Choroid plexus epithelial cell (primary cell): ENCODE measurements at regions not wholly inside any gene's neighbourhood (a gene's known extent, or its start where the extent isn't known, plus 50 kb on each side); places are given as distances from the start of the nearest gene placed in this dataset.

ENCODE experiments used
- DNase-seq: peaks from one replicate; pipeline ENCODE4 v3.0.0-alpha.2; 2010; ENCODE audit warnings: low read depth
- H3K4me3 ChIP-seq: 2 replicates; pipeline ENCODE4 v1.5.1; 2011; ENCODE audit warnings: low read depth, mild to moderate bottlenecking, control low read depth, low read length, moderate library complexity
- CTCF ChIP-seq: conservative IDR thresholded peaks from 2 replicates; pipeline ENCODE4 v1.5.1; 2011; ENCODE audit warnings: low read depth, mild to moderate bottlenecking, control low read depth, inconsistent platforms, low read length, moderate library complexity

- H3K4me3 ChIP-seq = no peak overlapping the region
- no peak for TF ChIP-seq CTCF
Observed at GRCh38 chr3:73707772-73708171, 83.0 kb upstream of the PDZRN3 start.

DNA sequence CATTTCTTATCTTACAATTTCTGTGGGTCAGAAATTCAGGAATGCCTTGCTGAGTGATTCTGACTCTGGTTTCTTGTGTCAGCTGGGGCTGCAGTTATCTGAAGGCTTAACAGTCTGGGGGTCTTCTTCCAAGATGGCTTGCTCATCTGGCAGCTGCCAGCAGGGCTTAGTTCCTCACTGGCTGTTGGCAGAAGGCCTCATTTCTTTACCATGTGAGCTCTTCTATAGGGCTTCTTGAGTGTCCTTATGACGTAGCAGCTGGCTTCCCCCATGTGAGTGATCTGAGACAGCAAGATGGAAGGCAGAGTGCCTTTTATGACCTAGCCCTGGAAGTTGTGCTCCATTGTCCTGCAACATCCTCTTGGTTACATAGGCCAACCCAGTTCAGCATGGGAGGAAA, 82.0 kb upstream of the PDZRN3 start:
- no peak overlapping the region for H3K4me3 ChIP-seq
- DNase-seq = no peak
- no peak for TF ChIP-seq CTCF

More at GRCh38 chr3:73707772-73708171, 83.0 kb upstream of the PDZRN3 start:
- peak; percentile 68 for DNase-seq

DNA sequence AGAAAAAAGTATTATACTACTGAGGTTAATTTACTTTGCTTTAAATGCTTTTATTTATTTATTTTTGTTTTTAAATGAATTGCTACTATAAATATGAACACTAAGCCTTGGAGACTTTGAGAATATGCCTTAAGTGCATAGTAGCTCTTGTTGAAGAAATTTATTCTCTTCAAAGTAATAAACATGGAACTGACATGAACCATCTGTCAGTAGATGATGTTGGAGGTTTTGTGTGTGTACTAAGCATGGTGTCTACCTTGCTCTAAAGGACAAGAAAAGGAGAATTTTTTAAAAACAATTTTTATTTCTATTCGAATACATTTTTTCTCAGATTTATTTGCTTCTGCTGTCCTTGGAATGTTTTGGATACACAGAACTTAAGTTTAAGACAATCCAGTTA, 81.1 kb upstream of the PDZRN3 start:
- no peak overlapping the region for H3K4me3 ChIP-seq
- TF ChIP-seq CTCF = no peak
- no peak for DNase-seq

DNA sequence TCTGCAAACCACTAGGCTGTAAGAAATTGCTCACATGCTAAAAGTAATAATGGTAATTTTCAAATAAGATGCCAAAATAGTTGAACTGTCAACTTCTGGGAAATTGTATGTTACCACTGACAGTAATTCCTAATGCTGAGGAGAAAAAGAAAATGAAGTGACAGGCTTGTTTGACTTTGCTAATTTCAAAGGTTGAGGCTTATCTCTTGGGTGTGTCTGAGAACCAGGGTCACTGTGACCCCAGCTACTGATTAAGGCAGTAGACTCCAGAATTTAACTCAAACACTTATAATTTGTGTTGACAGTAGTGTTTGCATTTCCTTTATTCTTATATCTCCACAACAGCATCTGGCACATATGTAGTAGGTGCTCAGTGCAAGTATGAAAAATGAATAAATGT, 74.6 kb upstream of the PDZRN3 start:
- no peak overlapping the region for H3K4me3 ChIP-seq
- TF ChIP-seq CTCF = no peak
- no peak for DNase-seq

- TF ChIP-seq CTCF = no peak
- DNase-seq = no peak
- H3K4me3 ChIP-seq = no peak overlapping the region
Observed at GRCh38 chr3:73697020-73697419, 72.3 kb upstream of the PDZRN3 start.

GRCh38 chr3:73695841-73696240, 71.1 kb upstream of the PDZRN3 start:
- no peak for TF ChIP-seq CTCF
- DNase-seq = no peak
- H3K4me3 ChIP-seq = no peak overlapping the region

GRCh38 chr3:73694983-73695757, 70.4 kb upstream of the PDZRN3 start:
- no peak for TF ChIP-seq CTCF
- no peak for DNase-seq
- H3K4me3 ChIP-seq = no peak overlapping the region
